GOT3 (cell line): ENCODE measurements at regions not wholly inside any gene's neighbourhood (a gene's known extent, or its start where the extent isn't known, plus 50 kb on each side); places are given as distances from the start of the nearest gene placed in this dataset.
"Not testable (repeated sequence)": the region's sequence is repeated elsewhere in the genome, so short reads cannot be mapped to it uniquely, and the experiment has no call there.

Source experiments
- DNase-seq: peaks from one replicate; lab custom pipeline; 2025; ENCODE audit warnings: mixed read lengths; lab: John Stamatoyannopoulos, UW

GRCh38 chr6:804771-805170, 111.8 kb upstream of the EXOC2 start:
- no peak for DNase-seq

- DNase-seq, result no peak
Observed at GRCh38 chr6:804317-804716, 111.4 kb upstream of the EXOC2 start.

GRCh38 chr6:803191-803977, 110.4 kb upstream of the EXOC2 start:
- DNase-seq, result no peak

DNA sequence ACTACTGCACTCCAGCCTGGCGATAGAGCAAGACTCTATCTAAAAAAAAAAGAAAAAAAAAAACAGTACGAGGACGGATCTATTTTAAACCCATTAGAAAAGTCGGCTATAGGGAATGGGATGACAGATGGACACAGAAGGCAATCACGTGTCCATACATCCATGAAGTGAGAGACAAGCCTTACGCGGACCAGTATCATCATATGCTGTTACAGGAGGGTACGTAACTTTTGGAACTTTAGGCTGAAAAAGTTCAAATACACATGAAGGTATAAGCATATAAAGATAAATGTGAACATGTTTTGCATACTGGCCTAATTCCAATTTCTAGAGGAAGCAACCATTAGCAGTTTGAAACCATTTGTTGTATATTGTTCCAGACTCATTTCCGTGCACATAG, 109.8 kb upstream of the EXOC2 start:
- DNase-seq, result no peak

GRCh38 chr6:802223-802622, 109.3 kb upstream of the EXOC2 start:
- not testable (repeated sequence) for DNase-seq

- DNase-seq, result no peak
Observed at GRCh38 chr6:799769-800168, 106.8 kb upstream of the EXOC2 start.

GRCh38 chr6:797479-798077, 104.6 kb upstream of the EXOC2 start:
- no peak for DNase-seq

DNA sequence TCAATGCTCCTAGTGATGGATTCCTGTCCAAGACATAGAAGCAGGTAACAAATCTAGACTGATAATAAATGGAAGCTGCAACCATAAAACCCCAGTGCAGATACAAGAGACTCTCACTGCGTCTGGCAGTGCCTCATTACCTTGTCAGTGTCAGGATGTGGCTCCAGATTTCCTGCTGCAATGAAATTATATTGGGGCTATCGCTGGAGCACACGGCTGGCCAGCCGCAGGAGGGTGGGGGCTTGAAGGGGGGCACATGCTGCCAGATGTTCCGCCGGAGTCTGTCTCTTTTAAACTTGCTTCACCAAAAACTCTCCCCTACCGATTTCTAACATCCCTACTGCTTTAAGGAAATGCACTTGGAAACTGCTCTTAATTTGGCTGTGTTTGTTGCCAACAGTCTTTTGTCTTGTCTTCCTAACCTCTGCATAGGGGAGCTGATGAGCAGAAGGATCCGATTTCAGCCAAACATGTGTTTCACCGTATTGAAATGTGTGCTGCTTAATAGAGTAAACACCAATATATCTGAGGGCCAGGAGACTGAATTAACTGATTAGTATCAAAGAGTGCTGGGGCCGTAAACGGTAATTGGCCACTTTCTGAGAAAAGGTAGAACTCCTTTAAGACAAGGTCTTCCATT, 102.2 kb upstream of the EXOC2 start:
- DNase-seq, result no peak

DNA sequence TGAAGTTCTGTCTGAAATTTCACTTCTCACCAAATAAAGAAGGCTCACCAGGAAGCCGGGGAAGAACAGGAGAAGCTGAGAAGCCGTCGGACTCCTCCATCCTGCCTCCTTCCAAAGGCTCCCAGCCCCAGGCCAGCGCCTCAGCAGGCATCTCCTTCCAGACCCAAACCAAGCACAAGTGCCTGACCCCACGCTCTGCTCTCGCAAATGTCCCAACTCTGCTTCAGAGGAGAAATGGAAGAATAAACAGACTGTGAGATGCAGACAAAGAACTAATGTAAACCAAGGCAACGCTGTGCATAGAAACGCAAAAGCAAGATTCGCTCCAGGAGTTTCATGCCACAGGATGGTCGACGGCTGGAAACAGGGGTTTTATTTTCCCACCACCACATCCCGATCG, 100.3 kb upstream of the EXOC2 start:
- DNase-seq, result no peak

GRCh38 chr6:792662-793061, 99.7 kb upstream of the EXOC2 start:
- no peak for DNase-seq

- DNase-seq, result no peak
Observed at GRCh38 chr6:788058-788457, 95.1 kb upstream of the EXOC2 start.

- DNase-seq, result no peak
Observed at GRCh38 chr6:786946-787763, 94.2 kb upstream of the EXOC2 start.

DNA sequence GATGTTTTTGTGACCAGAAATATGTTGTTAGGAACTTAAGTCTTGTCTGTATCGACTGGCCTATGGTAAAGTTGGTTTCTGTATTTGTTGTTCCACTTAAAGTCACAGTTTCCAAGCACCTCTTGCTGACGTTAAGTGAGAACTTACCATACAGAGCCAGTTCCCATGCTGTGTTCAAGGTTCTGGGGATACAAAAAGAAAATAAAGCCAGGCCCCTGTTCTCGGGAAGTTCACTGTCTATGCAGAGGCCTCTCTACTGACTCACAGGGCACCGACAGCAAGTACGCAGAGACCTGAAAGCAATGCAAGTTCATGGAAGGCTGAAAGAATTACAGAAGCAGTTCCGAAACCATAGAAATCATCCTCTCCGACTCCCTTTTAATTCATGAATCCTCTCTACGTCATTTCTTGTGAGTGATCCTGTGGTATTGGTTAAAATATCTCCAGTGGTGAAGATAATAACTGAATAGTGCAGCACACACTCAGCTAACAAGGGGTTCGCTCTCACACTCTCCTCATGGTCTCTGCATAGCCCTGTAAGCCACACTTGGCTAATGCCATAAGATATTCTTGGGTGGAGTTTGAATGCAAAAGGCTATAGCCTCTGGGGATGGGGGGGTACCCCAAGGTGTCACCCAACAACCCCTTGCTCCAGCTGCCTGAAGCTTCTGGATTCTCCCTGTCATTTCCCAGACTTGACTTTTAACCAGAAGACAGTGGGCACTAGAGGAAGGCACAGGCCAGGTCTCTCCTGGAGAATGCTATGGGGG, 91.2 kb upstream of the EXOC2 start:
- DNase-seq, result no peak

- DNase-seq, result no peak
Observed at GRCh38 chr6:782141-782540, 89.2 kb upstream of the EXOC2 start.

DNA sequence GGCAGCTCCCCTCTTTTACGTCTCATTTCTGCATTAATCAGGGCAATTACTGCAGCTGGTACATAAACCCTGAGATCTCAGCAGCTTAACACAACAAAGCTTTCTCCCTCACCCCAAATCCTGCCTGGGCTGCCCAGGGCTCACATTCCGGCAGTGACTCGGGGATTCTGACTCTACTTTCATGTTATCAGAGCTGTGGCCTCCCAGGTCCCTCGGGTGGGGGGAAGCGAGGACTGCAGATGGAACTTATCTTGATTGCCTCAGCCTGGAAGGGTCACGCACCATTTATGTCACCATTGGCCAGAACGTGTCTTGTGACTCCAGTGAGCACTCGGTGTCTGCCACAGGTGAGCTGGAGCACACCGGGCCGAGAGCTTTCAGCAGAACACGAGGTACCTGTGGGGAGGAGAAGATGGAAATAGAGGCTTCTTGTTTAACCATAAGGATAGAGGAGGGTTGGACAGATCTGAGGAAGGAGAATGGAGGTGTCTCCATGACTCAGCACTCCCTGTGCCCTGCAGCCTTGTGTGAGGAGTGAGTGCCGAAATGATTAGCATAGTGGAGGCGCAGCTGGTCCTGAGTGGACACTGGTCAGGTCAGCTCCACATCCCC, 88.5 kb upstream of the EXOC2 start:
- no peak for DNase-seq

DNA sequence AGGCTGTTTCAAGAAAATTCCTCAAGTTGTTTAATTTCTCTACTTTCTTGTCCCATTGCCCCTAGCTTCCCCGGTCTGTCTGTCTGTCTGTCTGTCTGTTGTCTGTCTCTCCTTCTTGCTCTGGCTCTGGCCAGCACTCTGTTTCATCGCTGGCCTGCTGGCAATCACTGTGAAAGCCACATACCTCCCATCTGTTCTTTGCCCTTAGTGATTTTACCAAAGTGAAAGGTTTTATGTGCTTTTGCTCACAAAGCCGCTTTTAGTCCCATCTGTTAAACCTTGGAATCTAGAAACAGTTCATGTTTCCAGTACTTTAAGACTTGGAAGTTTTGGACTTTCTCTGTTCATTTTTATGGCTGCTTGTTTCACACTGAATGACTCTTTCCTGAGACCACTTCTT, 87.8 kb upstream of the EXOC2 start:
- no peak for DNase-seq

DNA sequence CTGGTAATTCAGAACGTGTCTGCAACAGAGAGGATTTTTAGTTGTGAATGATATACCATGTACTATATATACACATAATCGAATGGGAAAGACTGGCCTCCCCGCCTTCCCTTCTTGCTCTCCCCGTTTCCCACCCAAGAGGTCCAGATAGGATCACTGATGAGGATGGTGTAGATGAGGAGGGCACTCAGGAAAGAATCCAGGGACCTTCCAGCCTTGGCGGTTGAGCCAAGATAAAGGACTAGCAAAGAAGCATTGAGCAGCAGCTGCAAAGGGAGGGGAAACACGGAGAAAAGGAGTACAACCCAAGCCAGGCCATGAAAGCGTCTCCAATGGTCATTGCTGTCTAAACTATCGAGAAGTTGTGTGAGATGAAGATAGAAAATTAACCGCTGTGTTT, 84.0 kb upstream of the EXOC2 start:
- DNase-seq, result no peak

DNA sequence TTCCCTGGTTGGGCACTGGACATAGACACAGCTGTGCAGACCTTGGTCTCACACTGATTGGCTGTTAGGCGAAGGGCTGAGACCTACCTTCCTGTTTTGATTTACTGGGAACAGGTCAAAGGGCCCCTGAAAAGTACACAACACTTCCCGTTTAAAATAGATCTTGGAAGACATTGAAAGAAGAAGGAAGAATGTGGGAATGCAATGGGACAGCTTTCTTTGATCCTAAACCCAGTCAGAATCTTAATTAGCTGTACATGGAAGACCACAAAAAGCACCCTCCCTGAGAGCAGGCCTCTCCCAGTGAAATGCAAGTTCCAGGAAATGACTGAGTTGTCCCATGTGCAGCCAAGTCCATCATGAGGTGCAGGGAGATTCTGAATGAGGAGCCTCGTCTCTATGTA, 83.6 kb upstream of the EXOC2 start:
- DNase-seq, result no peak

- DNase-seq, result no peak
Observed at GRCh38 chr6:775863-776262, 82.9 kb upstream of the EXOC2 start.

DNA sequence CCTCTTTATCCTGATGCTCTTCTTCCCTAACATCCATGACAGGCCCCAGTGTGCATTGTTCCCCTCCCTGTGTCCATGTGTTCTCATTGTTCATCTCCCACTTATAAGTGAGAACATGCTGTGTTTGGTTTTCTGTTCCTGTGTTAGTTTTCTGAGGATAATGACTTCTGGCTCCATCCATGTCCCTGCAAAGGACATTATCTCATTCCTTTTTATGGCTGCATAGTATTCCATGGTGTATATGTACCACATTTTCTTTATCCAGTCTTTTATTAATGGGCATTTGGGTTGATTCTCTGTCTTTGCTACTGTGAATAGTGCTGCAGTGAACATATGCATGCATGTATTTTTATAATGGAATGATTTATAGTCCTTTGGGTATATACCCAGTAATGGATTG, 78.7 kb upstream of the EXOC2 start:
- not testable (repeated sequence) for DNase-seq

DNA sequence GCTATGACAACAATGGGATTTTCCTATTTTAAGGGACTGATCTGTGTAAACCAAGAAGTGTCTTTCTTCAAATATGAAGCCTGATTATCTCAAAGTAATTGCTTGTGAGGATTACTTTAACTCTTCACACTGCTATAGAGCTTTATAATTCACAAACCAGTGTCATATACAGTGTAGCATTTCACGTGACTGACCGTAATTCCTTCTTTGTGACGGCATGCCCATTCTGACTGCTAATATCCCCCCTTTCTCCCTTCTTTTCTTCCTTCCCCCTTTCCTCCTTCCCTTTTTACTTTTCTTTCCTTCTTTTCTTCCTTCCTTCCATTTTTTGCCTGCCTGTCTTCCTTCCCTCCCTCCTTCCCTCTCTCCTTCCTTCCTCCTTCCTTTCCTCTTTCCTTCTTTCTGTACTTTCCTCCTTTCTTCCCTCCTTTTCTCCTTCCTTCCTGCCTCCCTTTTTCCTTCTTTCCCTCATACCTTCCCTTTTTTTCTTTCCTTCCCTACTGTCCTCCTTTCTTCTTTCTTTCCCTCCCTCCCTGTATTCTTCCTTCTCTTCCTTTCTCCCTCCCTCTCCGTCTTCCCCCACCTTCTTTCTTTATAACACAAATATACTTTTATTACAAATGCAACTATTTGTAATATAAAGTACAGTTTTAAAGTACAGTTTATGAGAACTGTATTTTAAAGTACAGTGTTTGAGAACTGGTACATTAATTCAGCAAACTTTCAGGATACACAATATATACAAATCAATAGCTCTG, 75.0 kb upstream of the EXOC2 start:
- no peak for DNase-seq
